Hepatocyte (in vitro differentiated cells): ENCODE measurements at regions not wholly inside any gene's neighbourhood (a gene's known extent, or its start where the extent isn't known, plus 50 kb on each side); places are given as distances from the start of the nearest gene placed in this dataset.

Source experiments
- DNase-seq: peaks from one replicate; pipeline ENCODE4 v3.0.0-alpha.2; 2016; ENCODE audit warnings: low spot score
- H2AFZ ChIP-seq: fragments of 200-600 bp; sonication (generic); 2 replicates; pipeline ENCODE4 v1.6.0; 2016; ENCODE audit warnings: antibody characterized with exemption, mild to moderate bottlenecking
- H3K27ac ChIP-seq: fragments of 200-600 bp; sonication (generic); 2 replicates; pipeline ENCODE4 v1.5.1; 2016; ENCODE audit warnings: mild to moderate bottlenecking
- H3K27me3 ChIP-seq: fragments of 200-600 bp; sonication (generic); 2 replicates; pipeline ENCODE4 v1.6.1; 2016
- H3K36me3 ChIP-seq: fragments of 200-600 bp; sonication (generic); replicated peaks from 2 replicates; pipeline ENCODE4 v1.5.1; 2016; ENCODE audit warnings: low read depth; ENCODE audit not compliant: insufficient read depth
- H3K4me1 ChIP-seq: fragments of 200-600 bp; sonication (generic); 2 replicates; pipeline ENCODE4 v1.5.1; 2016; ENCODE audit warnings: mild to moderate bottlenecking, moderate library complexity; ENCODE audit not compliant: insufficient read depth
- H3K4me2 ChIP-seq: fragments of 200-600 bp; sonication (generic); 2 replicates; pipeline ENCODE4 v1.6.0; 2016
- H3K4me3 ChIP-seq: fragments of 200-600 bp; sonication (generic); 2 replicates; pipeline ENCODE4 v1.5.1; 2016; ENCODE audit warnings: mild to moderate bottlenecking
- H3K79me2 ChIP-seq: fragments of 200-600 bp; sonication (generic); 2 replicates; pipeline ENCODE4 v1.6.0; 2017; ENCODE audit warnings: mild to moderate bottlenecking
- H3K9me2 ChIP-seq: fragments of 200-600 bp; sonication (generic); replicated peaks from 2 replicates; pipeline ENCODE4 v1.6.0; 2017; ENCODE audit warnings: mild to moderate bottlenecking; ENCODE audit not compliant: insufficient read depth
- H3K9me3 ChIP-seq: fragments of 200-600 bp; sonication (generic); 2 replicates; pipeline ENCODE4 v1.5.1; 2016; ENCODE audit warnings: low read depth, mild to moderate bottlenecking
- H4K20me1 ChIP-seq: fragments of 200-600 bp; sonication (generic); 2 replicates; pipeline ENCODE4 v1.6.0; 2016; ENCODE audit warnings: mild to moderate bottlenecking; ENCODE audit not compliant: insufficient read depth, poor library complexity, severe bottlenecking
- CTCF ChIP-seq: fragments of 200-600 bp; sonication (generic); IDR thresholded peaks from 2 replicates; pipeline ENCODE4 v1.5.1; 2016; ENCODE audit warnings: antibody characterized with exemption, mild to moderate bottlenecking; ENCODE audit not compliant: poor library complexity
- EZH2 ChIP-seq: fragments of 200-600 bp; sonication (generic); IDR thresholded peaks from 2 replicates; pipeline ENCODE4 v1.6.1; 2016; ENCODE audit warnings: antibody characterized with exemption, mild to moderate bottlenecking, borderline replicate concordance
- EZH2phosphoT487 ChIP-seq: fragments of 200-600 bp; sonication (generic); IDR thresholded peaks from one replicate; pipeline ENCODE4 v1.6.1; 2018; ENCODE audit warnings: antibody characterized with exemption, mild to moderate bottlenecking, low read depth, moderate library complexity; ENCODE audit not compliant: unreplicated experiment, severe bottlenecking
- WGBS: methylation state at CpG from one replicate; pipeline ENCODE4 v1.1.6; 2016; ENCODE audit warnings: low lambda C conversion rate; ENCODE audit errors: missing lambda C conversion rate; 5-methylcytosine and 5-hydroxymethylcytosine counted together

- no peak for TF ChIP-seq CTCF
- no peak for TF ChIP-seq EZH2
- TF ChIP-seq EZH2phosphoT487, result no peak
- no peaks in the 10 kb centered on the region for H3K36me3 ChIP-seq
- H3K9me2 ChIP-seq, result no peaks in the 10 kb centered on the region
- no peak overlapping the region for H3K4me2 ChIP-seq
- no peak overlapping the region for H3K27ac ChIP-seq
- H3K27me3 ChIP-seq, result no peaks in the 10 kb centered on the region
- H3K4me1 ChIP-seq, result no peaks in the 10 kb centered on the region
- H4K20me1 ChIP-seq, result no peaks in the 10 kb centered on the region
- no peaks in the 10 kb centered on the region for H3K9me3 ChIP-seq
- H3K4me3 ChIP-seq, result no peak overlapping the region
- WGBS, result 54% methylated on average over 2 of the region's 2 CpGs
- no peak for DNase-seq
- no peak overlapping the region for H2AFZ ChIP-seq
- H3K79me2 ChIP-seq, result no peaks in the 10 kb centered on the region
Measured at GRCh38 chrX:118215346-118215745, 98.7 kb upstream of the KLHL13 start.

- TF ChIP-seq EZH2phosphoT487 (no peak), CTCF (no peak), EZH2 (no peak)
- Histone ChIP-seq H2AFZ (no peak overlapping the region), H3K27ac (no peak overlapping the region), H3K4me2 (no peak overlapping the region), H3K9me3 (no peaks in the 10 kb centered on the region), H3K27me3 (no peaks in the 10 kb centered on the region), H3K4me1 (no peaks in the 10 kb centered on the region), H3K79me2 (no peaks in the 10 kb centered on the region), H3K4me3 (no peak overlapping the region), H4K20me1 (no peaks in the 10 kb centered on the region), H3K36me3 (no peaks in the 10 kb centered on the region), H3K9me2 (no peaks in the 10 kb centered on the region)
- WGBS, result 49% methylated on average over 3 of the region's 3 CpGs
- DNase-seq, result no peak
Measured at GRCh38 chrX:118216087-118216486, 99.5 kb upstream of the KLHL13 start.

- no peaks in the 10 kb centered on the region for H3K36me3 ChIP-seq
- H3K9me3 ChIP-seq, result no peaks in the 10 kb centered on the region
- H3K27me3 ChIP-seq, result no peaks in the 10 kb centered on the region
- no peaks in the 10 kb centered on the region for H3K4me1 ChIP-seq
- no peaks in the 10 kb centered on the region for H4K20me1 ChIP-seq
- H2AFZ ChIP-seq, result no peak overlapping the region
- no peak overlapping the region for H3K4me2 ChIP-seq
- no peaks in the 10 kb centered on the region for H3K9me2 ChIP-seq
- TF ChIP-seq CTCF (no peak), EZH2 (no peak), EZH2phosphoT487 (no peak)
- H3K27ac ChIP-seq, result no peak overlapping the region
- no peaks in the 10 kb centered on the region for H3K79me2 ChIP-seq
- DNase-seq, result no peak
- no peak overlapping the region for H3K4me3 ChIP-seq
- WGBS, result 48% methylated on average over 5 of the region's 5 CpGs
Measured at GRCh38 chrX:118216509-118216908, 99.9 kb upstream of the KLHL13 start.

- no peak overlapping the region for H3K4me3 ChIP-seq
- 92% methylated on average over 5 of the region's 5 CpGs for WGBS
- H3K27me3 ChIP-seq, result no peaks in the 10 kb centered on the region
- H3K4me1 ChIP-seq, result no peaks in the 10 kb centered on the region
- H3K27ac ChIP-seq, result no peak overlapping the region
- TF ChIP-seq CTCF (no peak), EZH2 (no peak), EZH2phosphoT487 (no peak)
- no peaks in the 10 kb centered on the region for H3K36me3 ChIP-seq
- no peaks in the 10 kb centered on the region for H3K9me2 ChIP-seq
- H3K9me3 ChIP-seq, result no peaks in the 10 kb centered on the region
- H3K79me2 ChIP-seq, result no peaks in the 10 kb centered on the region
- H2AFZ ChIP-seq, result no peak overlapping the region
- H4K20me1 ChIP-seq, result no peaks in the 10 kb centered on the region
- H3K4me2 ChIP-seq, result no peak overlapping the region
- DNase-seq, result no peak
Measured at GRCh38 chrX:118218079-118218478, 101.5 kb upstream of the KLHL13 start.
